Activated CD4-positive, alpha-beta T cell treated with anti-CD3 and anti-CD28 coated beads, Interleukin-10, Interleukin-2, amounts not matched to agents 100 ng/mL and 50 ng/mL, durations not matched to agents 16 hours and 8 hours (primary cell): ENCODE measurements at regions not wholly inside any gene's neighbourhood (a gene's known extent, or its start where the extent isn't known, plus 50 kb on each side); places are given as distances from the start of the nearest gene placed in this dataset.
"Not testable (repeated sequence)": the region's sequence is repeated elsewhere in the genome, so short reads cannot be mapped to it uniquely, and the experiment has no call there.

Source experiments
- DNase-seq: peaks from one replicate; pipeline ENCODE4 v3.0.0-alpha.2; 2020

DNA sequence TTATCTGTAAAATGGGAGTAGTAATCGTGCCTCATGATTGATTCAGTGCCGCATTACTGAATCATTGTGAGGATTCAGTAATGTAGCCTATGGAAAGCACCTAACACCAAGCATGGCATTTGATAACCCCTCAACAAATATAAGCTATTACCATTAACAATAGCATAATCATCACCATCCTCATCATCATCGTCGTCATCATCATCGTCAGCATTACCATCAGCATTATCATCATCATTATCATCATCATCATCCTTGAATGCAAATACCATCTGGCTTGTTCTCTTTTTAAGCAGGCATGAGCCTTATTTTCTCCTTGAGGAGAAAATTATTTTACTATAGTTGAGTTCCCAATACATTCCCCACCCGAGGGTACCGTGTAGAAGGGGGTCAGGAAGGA lies 115.4 kb upstream of the PTPRG start:
- no peak for DNase-seq

DNA sequence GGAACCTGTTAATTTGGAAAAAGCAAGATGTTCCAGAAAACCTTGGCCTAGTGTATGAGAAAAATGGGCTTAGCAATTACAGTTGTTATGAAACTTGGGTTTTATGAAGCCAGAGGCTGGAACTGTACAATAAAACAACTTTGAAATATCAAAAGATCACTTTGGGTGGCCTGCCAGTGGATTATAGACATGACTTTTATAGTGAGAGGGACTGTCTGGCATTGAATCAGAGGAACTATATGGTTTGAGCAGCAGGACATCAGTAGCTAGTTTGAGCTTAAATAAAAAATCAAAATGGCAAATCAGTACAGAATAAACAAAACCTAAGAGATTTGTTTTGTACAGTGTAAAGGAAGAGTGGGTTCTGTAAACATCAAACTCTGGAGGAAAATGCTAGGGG lies 115.0 kb upstream of the PTPRG start:
- no peak for DNase-seq

DNA sequence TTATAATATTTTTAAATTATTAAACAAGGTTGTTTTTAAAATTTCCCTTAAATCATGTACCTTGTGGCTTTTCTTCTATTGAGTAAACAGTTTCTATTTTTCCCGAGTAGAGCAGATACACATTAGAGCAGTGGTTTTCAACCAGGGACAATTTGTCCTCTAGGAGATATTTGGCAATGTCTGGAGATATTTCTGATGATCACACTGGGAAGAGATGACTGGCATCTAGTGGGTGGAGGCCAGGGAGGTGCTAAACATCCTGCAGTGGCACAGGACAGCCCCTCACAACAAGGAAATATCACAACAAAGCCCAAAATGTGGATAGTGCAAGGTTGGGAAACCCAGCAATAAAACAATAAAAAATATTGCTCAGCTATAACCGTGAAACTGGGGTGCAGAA lies 113.0 kb upstream of the PTPRG start:
- DNase-seq, result no peak

DNA sequence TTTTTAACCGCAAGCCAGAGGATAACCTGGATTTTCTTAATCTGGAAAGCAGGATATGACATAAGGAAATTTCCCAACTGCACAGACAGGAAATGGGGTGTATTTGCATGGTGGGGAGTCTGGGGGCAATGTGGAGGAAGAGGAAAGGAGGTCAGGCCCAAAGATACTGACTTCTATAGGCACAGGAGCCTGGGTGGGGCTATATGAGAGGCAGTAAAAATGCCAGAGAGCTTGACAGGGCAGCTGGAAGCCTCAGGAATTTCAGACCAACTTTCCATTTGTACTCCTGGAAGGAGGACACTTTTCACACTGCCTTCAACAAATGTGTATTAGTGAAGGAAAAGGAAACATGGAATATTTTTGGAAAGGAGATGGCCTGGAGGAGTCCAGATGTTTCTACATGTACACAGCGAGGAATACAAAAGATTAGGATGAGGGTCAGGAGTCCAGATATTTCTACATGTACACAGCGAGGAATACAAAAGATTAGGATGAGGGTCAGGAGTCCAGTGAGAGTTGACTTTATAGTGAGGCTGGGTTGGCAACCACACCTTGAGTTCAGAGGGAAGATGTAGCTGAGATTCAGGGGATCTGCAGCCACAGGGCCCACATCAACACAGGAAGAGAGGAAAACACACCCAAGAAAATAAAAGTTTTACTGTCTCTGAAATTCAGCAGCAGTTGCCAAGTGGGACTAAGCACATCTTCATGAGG lies 111.9 kb upstream of the PTPRG start:
- DNase-seq, result no peak

DNA sequence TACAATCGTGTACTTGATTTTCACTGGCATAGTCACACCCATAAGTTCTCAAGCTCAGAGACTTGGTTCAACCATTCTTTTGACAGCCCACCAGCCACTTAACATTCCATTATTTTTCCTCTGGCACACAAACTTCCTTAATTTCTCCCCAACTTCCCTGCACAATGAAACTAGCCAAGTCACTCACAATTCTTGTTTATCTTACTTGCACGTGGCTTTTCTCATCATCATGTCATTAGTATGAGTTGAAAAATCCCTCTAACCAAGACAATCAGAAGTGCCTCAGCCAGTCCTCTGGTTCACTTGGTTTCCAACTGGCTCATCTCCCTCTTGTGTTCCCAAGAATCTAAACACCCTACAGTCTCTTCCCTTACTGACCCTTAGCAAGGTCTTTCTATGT lies 110.5 kb upstream of the PTPRG start:
- no peak for DNase-seq

DNA sequence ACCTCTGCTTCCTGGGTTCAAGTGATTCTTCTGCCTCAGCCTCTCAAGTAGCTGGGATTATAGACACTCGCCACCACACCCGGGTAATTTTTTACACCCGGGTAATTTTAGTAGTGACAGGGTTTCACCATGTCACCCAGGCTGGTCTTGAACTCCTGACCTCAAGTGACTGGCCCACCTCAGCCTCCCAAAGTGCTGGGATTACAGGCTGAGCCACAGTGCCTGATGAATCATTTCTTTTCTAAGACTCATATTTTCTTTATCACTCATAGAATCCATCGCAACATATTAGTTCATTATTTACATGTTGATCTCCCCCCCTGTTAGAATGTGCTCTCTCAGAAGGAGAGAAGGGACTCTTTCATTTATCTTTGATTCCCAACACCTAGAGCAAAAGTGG lies 109.5 kb upstream of the PTPRG start:
- no peak for DNase-seq

DNA sequence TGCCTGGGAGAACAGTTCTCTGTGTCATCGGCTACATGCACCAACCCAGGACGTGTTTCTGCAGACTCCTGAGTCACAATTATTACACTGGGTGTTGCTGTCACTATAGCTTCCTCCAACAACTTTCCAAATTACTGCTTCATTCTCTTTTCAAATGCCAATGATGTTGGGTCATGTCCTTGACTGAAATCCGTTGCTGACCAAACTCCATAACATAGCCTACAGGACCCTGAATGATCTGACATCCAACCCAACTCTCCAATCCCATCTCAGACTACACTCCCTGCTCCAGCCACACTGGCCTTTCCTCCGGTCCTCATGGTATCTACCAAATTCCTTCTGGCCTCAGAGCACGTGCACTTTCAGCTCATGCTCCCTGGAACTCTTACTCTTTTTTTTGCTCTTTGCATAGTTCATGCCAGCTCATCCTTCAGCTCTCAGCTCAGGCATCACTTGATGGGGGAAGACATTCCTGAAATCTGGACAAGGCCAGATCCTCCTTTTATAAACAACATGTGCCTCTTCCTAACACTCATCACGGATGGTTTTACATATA lies 108.8 kb upstream of the PTPRG start:
- no peak for DNase-seq

DNA sequence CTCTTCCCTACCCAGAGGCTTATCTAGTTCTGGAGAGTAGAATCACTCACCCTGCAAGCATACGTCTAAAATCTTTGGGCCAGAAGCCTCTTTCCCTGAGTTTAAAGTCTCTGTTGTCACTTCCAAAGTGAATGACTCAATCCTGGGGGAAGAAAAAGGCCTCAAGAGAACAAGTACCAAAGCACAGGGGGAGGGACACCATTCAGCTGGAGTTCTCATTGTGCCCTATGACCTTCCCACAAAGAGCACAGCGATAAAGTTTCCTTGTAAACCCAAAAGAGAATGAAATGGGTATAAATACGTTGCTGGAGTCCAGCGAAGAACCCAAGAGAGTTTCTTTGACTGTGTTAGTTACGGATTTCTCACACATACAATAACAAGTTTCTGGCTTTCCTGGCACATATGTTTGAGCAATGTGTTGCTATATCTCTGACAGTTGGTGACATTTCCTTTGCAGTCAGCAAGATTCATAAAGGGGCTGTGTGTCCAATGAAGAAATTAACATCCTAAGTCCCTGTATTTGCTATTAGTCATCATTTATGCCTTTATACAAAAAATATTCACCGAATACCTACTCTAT lies 107.3 kb upstream of the PTPRG start:
- DNase-seq, result no peak

DNA sequence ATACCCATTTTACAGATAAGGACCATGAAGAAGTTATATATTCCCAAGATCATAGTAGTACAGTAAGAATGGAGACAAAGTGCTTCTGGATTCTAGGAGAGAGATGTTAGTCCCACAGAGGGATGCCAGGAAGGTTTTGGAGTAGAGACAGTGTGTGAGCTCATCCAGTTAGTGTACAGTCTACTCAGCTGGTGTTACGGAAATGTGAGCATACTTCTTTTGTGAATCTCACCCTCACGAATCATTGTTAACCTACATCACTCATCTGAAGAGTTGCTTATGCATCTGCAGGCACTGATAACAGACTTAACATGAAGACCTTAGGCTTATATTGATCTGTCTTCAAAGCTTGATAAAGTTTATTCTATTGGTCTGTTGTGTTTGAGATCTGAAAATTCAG lies 106.6 kb upstream of the PTPRG start:
- DNase-seq, result no peak

DNA sequence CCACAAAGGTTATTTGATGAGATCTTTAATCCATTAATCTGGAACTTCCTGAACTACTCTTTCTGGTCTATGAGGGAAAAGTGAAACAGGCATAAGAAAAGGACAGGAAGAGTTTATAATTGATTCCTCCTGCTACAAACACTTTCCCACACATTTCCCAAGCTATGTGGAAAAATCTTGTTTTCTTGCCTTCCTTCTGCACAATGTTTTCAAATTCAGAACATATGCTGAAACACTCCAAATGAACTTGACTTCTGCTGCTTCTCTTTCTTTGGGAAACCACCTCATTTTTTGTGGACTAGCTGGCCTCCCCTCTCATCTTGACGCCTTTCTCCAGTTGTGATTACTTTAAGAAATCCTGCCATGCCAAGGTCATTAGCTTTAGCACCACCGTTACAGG lies 100.7 kb upstream of the PTPRG start:
- no peak for DNase-seq

DNA sequence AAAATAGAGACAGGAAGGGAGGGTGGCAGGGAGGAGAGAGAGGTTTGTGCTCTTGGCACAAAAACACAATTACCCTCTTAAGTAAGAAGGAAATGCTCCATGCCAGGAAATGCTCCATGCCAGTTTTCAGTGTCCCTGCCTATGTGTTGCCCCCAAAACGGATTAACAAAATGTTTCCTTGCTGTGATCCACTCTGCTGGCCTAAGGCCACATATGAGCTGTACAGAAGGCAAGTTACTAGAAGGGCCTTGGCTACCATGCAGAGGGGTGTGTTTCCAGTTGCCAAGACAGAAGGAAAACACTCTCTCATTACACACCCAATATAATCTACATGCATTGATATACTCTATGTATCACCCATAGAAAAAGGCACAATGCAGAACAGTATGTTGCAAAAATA lies 98.2 kb upstream of the PTPRG start:
- DNase-seq, result no peak

DNA sequence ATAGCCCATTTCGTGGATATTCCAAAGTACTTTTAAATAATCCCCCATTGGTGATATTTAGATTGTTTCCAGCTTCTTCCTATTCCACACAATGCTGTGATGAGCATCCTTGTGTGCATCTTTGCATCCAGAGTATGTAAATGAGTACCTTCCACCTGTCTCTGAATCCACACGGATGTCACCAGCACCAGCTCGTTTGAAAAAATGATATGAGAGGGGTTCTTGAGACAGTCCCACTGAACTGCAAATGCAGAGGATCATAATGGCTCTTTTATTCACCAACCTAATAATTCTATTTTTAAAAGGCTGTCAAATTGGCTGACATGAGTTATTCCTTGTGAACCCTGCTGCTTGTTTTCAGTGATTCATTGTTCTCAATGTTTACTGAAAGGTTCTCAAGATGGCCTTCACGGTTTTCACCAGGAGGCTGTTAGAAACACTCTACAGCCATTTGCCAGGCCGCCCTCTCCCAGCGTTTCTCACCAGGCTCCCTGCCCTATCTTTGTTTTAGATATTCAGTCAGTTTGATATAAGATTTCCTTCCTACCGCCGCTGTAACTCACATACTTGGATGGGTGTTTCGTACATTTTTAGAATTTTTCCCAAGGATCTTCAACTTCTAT lies 96.7 kb upstream of the PTPRG start:
- DNase-seq, result no peak

DNA sequence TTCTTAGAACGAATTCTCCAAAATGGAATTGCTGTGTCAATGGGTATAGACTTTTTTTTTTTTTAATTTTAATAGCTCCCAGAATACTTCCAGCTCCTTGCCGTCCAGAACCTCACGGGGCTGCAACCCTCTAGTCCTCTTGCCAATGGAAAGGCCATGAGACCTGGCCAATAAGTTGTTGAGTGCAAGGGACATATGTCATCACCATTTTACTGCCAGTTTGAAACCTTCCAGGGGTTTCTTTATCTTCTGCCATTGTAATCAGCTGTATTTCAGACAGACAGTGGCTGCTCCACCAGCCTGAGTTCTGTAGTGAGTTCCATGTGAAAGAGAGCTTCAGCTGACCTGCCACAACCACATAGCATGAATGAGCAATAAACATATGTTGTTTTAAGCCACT lies 95.0 kb upstream of the PTPRG start:
- DNase-seq, result no peak

DNA sequence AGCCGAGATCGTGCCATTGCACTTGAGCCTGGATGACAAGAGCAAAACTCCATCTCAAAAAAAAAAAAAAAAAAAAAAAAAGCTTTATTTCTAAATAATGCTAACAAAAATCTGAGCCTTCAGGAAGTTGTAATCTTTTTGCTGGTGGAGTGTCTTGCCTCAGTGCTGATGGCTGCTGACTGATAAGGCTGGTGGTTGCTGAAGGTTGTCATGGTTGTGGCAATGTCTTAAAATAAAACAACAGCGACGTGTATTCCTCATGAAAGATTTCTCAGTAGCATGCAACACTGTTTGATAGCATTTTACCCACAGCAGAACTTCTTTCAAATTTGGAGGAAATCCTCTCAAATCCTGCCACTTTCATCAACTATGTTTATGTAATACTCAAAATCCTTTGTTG lies 77.4 kb upstream of the PTPRG start:
- DNase-seq, result no peak

DNA sequence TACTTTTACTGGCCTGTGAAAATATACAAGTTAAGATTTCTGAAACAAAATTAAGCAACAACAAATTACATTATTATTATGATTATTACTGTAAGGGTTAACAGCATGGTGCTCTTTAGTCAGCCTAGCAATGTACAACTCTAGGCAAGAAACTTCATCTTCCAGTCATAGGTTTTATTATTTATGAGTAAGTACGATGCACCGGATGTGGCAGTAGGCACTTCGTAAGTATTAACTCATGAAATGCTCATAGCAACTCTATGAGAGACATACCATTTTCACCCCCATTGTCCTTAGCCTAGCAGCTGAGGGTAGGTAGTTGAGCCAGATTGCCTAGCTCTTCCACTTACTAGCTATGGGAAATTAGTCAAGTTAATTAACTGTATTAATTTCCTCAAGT lies 68.0 kb upstream of the PTPRG start:
- no peak for DNase-seq

DNA sequence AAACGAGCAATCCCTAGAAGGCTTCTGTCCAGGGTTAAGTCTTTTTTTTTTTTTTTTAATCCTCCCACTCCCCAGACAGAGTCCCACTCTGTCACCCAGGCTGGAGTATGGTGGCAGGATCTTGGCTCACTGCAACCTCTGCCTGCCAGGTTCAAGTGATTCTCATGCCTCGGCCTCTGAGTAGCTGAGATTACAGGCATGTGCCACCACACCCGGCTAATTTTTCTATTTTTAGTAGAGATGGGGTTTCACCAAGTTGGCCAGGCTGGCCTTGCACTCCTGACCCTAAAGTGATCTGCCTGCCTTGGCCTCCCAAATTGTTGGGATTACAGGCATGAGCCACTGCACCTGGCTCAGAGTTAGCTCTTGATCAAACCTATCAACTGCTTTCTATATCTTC lies 67.1 kb upstream of the PTPRG start:
- DNase-seq, result not testable (repeated sequence)

DNA sequence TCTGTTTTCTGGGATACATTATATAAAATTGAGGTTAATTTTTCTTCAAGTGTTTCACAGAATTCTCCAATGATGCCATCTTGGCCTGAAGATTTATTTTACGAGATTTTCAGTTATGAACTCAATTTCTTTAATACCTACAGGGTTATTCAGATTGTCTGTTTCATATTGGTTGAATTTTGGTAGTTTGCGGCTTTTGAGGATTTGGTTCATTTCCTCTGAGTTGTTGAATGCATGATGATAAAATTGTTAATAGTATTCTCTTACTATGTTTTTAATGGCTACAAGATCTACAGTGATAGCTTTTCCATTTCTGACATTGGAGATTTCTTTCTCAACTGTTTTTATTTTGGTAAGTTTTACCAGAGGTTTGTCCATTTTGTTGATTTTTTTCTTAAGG lies 63.9 kb upstream of the PTPRG start:
- no peak for DNase-seq

DNA sequence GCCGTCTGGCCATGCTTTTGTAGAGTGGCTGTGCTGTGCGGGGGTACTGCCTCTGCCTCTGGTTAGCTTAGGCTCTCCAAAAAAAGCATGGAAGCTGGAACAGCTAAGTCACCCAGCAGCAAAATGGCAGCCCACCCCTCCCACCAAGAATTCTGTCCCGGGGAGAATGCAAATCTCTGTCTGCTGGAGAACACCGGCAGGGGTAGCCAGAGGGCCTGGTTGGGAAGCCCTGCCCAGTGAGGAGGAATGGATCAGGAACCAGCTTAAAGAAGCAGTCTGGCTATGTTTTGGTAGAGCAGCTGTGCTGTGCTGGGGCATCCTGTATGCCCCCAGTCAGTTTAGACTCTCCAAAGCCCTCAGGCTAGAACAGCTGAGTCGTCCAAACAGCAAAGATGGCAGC lies 56.2 kb upstream of the PTPRG start:
- DNase-seq, result no peak

DNA sequence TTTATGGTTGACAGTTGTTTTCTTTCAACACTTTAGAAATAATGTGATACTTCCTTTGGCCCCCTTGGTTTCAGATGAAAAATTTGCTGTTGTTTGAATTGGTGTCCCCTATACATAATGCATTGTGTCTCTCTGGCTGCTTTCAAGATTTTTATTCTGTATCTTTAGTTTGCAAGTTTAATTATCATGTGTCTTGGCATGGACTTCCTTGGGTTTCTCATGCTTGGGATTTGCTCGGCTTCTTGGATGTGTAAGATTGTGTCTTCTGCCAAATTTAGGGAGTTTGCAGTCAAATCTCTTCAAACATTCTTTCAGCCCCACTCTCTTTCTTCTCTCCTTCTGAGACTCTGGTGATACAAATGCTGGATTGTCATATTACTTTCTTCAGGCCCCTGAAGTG lies 53.4 kb upstream of the PTPRG start:
- DNase-seq, result no peak
